GM23338 (cell line): ENCODE measurements at regions not wholly inside any gene's neighbourhood (a gene's known extent, or its start where the extent isn't known, plus 50 kb on each side); places are given as distances from the start of the nearest gene placed in this dataset.

Source experiments
- ATAC-seq: fragments of 200-7000 bp; cut with Tn5 transposase; 3 replicates; pipeline ENCODE4 v1.9.1; 2020
- DNase-seq: peaks from one replicate; pipeline ENCODE4 v3.0.0-alpha.2; 2015; ENCODE audit warnings: low spot score
- H2AFZ ChIP-seq: fragments of 200-600 bp; sonication (generic); 2 replicates; pipeline ENCODE4 v1.8.0; 2016; ENCODE audit warnings: antibody characterized with exemption, mild to moderate bottlenecking, moderate library complexity
- H3F3A ChIP-seq: fragments of 200-600 bp; sonication (generic); replicated peaks from 2 replicates; pipeline ENCODE4 v1.8.0; 2017; ENCODE audit warnings: antibody characterized with exemption, mixed run types, low read depth
- H3K27ac ChIP-seq: fragments of 200-600 bp; sonication (generic); 2 replicates; pipeline ENCODE4 v1.6.1; 2016; ENCODE audit warnings: low read depth
- H3K27me3 ChIP-seq: fragments of 200-600 bp; sonication (generic); 2 replicates; pipeline ENCODE4 v1.8.0; 2016; ENCODE audit warnings: mild to moderate bottlenecking, mixed run types, moderate library complexity; ENCODE audit not compliant: insufficient read depth
- H3K36me3 ChIP-seq: fragments of 200-600 bp; sonication (generic); 2 replicates; pipeline ENCODE4 v1.8.0; 2016; ENCODE audit warnings: mild to moderate bottlenecking; ENCODE audit not compliant: insufficient read depth
- H3K4me1 ChIP-seq: fragments of 200-600 bp; sonication (generic); 2 replicates; pipeline ENCODE4 v1.8.0; 2016; ENCODE audit warnings: mild to moderate bottlenecking, moderate library complexity; ENCODE audit not compliant: insufficient read depth
- H3K4me2 ChIP-seq: fragments of 200-600 bp; sonication (generic); 2 replicates; pipeline ENCODE4 v1.7.1; 2017; ENCODE audit warnings: mixed run types
- H3K4me3 ChIP-seq: fragments of 200-600 bp; sonication (generic); 2 replicates; pipeline ENCODE4 v1.6.1; 2016; ENCODE audit warnings: mixed run types
- H3K79me2 ChIP-seq: fragments of 200-600 bp; sonication (generic); replicated peaks from 2 replicates; pipeline ENCODE4 v1.8.0; 2017; ENCODE audit warnings: mild to moderate bottlenecking; ENCODE audit not compliant: insufficient read depth
- H3K9me2 ChIP-seq: fragments of 200-600 bp; sonication (generic); 2 replicates; pipeline ENCODE4 v1.8.0; 2017; ENCODE audit not compliant: insufficient read depth
- H4K20me1 ChIP-seq: fragments of 200-600 bp; sonication (generic); replicated peaks from 2 replicates; pipeline ENCODE4 v1.8.0; 2017; ENCODE audit warnings: mild to moderate bottlenecking; ENCODE audit not compliant: insufficient read depth
- H3K27ac Mint-ChIP-seq: 2 replicates; pipeline ENCODE4 v1.8.0; 2020; ENCODE audit warnings: inconsistent platforms, mild to moderate bottlenecking, moderate library complexity, mixed read lengths
- H3K27me3 Mint-ChIP-seq: 3 replicates; pipeline ENCODE4 v1.8.0; 2022; ENCODE audit warnings: low read depth, mild to moderate bottlenecking, moderate library complexity, mixed read lengths, inconsistent platforms; ENCODE audit not compliant: insufficient read depth, poor library complexity
- H3K36me3 Mint-ChIP-seq: 3 replicates; pipeline ENCODE4 v1.8.0; 2021; ENCODE audit warnings: low read depth, mild to moderate bottlenecking, inconsistent platforms, moderate library complexity, mixed read lengths
- H3K4me1 Mint-ChIP-seq: 3 replicates; pipeline ENCODE4 v1.8.0; 2020; ENCODE audit warnings: mild to moderate bottlenecking, inconsistent platforms, mixed read lengths
- H3K4me3 Mint-ChIP-seq: 3 replicates; pipeline ENCODE4 v1.8.0; 2021; ENCODE audit warnings: moderate library complexity, mild to moderate bottlenecking, inconsistent platforms, mixed read lengths
- H3K9me3 Mint-ChIP-seq: 3 replicates; pipeline ENCODE4 v1.8.0; 2020; ENCODE audit warnings: moderate library complexity, mild to moderate bottlenecking, inconsistent platforms, mixed read lengths
- JUNB ChIP-seq: IDR thresholded peaks from one replicate; pipeline ENCODE4 v1.6.1; 2016; ENCODE audit warnings: antibody characterized with exemption; ENCODE audit not compliant: unreplicated experiment
- POLR2AphosphoS5 ChIP-seq: IDR thresholded peaks from 2 replicates; pipeline ENCODE4 v1.6.1; 2016; ENCODE audit warnings: antibody characterized with exemption, low read depth
- ZNF114 ChIP-seq: fragments of 250-450 bp; sonication (Bioruptor Pico); IDR thresholded peaks from 2 replicates; pipeline ENCODE4 v1.5.0; 2020; ENCODE audit warnings: mild to moderate bottlenecking, moderate library complexity
- ZNF331 ChIP-seq: fragments of 250-450 bp; sonication (Bioruptor Pico); IDR thresholded peaks from 2 replicates; pipeline ENCODE4 v1.5.0; 2020; ENCODE audit warnings: low read depth, mild to moderate bottlenecking, moderate library complexity
- TF ChIP-seq, protein P1 (sequence below): IDR thresholded peaks from 2 replicates; pipeline ENCODE4 v1.6.1; 2016; ENCODE audit warnings: antibody characterized with exemption
- TF ChIP-seq, protein P2 (sequence below): IDR thresholded peaks from one replicate; pipeline ENCODE4 v1.6.1; 2018; ENCODE audit warnings: antibody characterized with exemption; ENCODE audit not compliant: unreplicated experiment
- TF ChIP-seq, protein P3 (sequence below), 2 experiments: fragments of 200-600 bp in 1 of 2; sonication (generic) in 1 of 2; conservative IDR thresholded peaks; 2 replicates each; pipeline versions ENCODE4 v1.5.1 to v1.6.1; 2016 to 2017; ENCODE audit warnings: antibody characterized with exemption in 2 of 2, low read depth in 2 of 2, mild to moderate bottlenecking in 2 of 2, moderate library complexity in 1 of 2

DNA sequence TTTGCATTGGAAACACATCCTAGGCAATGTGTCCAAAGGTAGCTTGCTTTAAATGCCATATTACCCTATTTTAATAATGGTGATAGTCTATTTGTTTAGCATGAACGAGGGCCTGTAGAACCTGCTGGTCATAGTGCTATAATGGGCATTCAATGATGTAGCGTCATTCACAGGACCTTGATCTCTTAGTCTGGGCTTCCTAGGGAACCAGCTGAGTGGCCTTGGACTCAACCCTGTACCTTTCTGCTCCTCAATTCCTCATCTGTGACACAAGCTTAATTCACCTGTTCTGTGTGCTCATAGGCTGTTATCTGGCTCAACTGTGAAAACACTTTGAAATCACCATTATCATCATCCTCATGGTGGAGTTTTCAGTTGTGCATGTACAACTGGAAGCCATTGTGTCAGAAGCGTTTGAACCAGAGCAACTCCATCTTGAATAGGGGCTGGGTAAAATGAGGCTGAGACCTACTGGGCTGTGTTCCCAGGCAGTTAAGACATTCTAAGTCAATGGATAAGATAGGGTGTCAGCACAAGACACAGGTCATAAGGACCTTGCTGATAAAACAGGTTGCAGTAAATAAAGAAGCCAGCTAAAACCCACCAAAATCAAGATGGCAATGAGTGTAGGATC, 346.8 kb upstream of the KLF3 start (continued):
- TF ChIP-seq, protein P1, sequence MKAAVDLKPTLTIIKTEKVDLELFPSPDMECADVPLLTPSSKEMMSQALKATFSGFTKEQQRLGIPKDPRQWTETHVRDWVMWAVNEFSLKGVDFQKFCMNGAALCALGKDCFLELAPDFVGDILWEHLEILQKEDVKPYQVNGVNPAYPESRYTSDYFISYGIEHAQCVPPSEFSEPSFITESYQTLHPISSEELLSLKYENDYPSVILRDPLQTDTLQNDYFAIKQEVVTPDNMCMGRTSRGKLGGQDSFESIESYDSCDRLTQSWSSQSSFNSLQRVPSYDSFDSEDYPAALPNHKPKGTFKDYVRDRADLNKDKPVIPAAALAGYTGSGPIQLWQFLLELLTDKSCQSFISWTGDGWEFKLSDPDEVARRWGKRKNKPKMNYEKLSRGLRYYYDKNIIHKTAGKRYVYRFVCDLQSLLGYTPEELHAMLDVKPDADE = no peak
- TF ChIP-seq, protein P2, sequence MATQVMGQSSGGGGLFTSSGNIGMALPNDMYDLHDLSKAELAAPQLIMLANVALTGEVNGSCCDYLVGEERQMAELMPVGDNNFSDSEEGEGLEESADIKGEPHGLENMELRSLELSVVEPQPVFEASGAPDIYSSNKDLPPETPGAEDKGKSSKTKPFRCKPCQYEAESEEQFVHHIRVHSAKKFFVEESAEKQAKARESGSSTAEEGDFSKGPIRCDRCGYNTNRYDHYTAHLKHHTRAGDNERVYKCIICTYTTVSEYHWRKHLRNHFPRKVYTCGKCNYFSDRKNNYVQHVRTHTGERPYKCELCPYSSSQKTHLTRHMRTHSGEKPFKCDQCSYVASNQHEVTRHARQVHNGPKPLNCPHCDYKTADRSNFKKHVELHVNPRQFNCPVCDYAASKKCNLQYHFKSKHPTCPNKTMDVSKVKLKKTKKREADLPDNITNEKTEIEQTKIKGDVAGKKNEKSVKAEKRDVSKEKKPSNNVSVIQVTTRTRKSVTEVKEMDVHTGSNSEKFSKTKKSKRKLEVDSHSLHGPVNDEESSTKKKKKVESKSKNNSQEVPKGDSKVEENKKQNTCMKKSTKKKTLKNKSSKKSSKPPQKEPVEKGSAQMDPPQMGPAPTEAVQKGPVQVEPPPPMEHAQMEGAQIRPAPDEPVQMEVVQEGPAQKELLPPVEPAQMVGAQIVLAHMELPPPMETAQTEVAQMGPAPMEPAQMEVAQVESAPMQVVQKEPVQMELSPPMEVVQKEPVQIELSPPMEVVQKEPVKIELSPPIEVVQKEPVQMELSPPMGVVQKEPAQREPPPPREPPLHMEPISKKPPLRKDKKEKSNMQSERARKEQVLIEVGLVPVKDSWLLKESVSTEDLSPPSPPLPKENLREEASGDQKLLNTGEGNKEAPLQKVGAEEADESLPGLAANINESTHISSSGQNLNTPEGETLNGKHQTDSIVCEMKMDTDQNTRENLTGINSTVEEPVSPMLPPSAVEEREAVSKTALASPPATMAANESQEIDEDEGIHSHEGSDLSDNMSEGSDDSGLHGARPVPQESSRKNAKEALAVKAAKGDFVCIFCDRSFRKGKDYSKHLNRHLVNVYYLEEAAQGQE = no peak
- no peak for TF ChIP-seq ZNF114 (CRISPR knock-in tag)
- TF ChIP-seq ZNF331 (CRISPR knock-in tag) = no peak
- TF ChIP-seq, protein P3, sequence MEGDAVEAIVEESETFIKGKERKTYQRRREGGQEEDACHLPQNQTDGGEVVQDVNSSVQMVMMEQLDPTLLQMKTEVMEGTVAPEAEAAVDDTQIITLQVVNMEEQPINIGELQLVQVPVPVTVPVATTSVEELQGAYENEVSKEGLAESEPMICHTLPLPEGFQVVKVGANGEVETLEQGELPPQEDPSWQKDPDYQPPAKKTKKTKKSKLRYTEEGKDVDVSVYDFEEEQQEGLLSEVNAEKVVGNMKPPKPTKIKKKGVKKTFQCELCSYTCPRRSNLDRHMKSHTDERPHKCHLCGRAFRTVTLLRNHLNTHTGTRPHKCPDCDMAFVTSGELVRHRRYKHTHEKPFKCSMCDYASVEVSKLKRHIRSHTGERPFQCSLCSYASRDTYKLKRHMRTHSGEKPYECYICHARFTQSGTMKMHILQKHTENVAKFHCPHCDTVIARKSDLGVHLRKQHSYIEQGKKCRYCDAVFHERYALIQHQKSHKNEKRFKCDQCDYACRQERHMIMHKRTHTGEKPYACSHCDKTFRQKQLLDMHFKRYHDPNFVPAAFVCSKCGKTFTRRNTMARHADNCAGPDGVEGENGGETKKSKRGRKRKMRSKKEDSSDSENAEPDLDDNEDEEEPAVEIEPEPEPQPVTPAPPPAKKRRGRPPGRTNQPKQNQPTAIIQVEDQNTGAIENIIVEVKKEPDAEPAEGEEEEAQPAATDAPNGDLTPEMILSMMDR (conservative IDR thresholded peaks at IDR 0.05; ENCODE audit: low read depth in 2 of 2) = no peak

DNA sequence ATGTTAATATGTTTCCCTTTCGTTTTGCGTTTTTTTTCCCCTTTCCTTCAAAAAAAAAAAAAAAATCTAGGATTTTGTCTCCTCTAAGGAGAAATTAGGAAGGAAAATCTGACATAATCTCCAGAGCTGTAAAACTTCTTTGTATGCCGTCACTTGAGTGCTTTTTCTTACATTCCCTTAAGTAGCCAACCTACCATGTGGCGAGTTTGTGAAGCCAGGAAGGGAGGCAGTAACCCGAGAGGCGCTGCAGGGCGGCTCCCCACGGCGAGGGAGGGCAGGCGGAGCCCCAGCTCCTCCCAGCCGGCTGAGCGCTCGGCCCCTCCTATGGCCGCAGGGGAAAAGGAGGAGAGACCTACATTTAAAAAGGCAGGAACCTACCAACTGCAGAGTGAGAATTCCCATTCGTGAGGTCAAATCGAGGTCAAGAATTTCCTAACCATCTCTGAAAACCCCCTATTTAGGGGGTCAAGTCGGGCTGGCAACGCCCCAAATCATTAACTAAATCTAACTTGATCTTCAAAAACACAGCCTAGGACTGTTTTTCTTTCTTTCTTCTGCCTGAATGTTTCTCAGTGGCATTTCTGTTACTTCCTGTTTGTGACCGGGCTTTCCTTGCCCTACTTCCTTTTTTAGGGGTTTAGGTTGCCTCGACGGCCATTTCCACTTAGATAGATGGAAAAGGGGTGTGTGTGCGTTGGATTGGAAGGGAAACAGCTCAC, 345.1 kb upstream of the KLF3 start:
- peaks cover 7% of the 10 kb centered on the region for H3K36me3 Mint-ChIP-seq
- H3K4me3 Mint-ChIP-seq = peak overlapping the region; percentile 13; the same call in 2 of the 3 replicates
- DNase-seq (peak; percentile 95), ATAC-seq (peak; percentile 95)
- Histone ChIP-seq H3K4me2 (peak overlapping the region; percentile 48; the same call in 1 of the 2 replicates), H3K36me3 (no peaks in the 10 kb centered on the region), H3K4me1 (peaks cover 12% of the 10 kb centered on the region), H3K9me2 (peaks cover 10% of the 10 kb centered on the region; the same call in 1 of the 2 replicates), H4K20me1 (no peaks in the 10 kb centered on the region), H3F3A (no peaks in the 10 kb centered on the region), H3K4me3 (no peak overlapping the region), H3K27ac (peak overlapping the region; percentile 11; the same call in 1 of the 2 replicates), H3K79me2 (no peaks in the 10 kb centered on the region), H3K27me3 (no peaks in the 10 kb centered on the region), H2AFZ (no peak overlapping the region; the same call in 1 of the 2 replicates)
- no peaks in the 10 kb centered on the region for H3K27me3 Mint-ChIP-seq
- H3K27ac Mint-ChIP-seq = peak overlapping the region; percentile 82; the same call in 1 of the 2 replicates
- peaks cover 4% of the 10 kb centered on the region; the same call in 2 of the 3 replicates for H3K9me3 Mint-ChIP-seq
- peaks cover 16% of the 10 kb centered on the region for H3K4me1 Mint-ChIP-seq
- TF ChIP-seq JUNB (no peak), POLR2AphosphoS5 (0 out of 2 replicates have a peak, but pooled peaks have one; percentile 21)
